Caco-2 (cell line): ENCODE measurements at regions not wholly inside any gene's neighbourhood (a gene's known extent, or its start where the extent isn't known, plus 50 kb on each side); places are given as distances from the start of the nearest gene placed in this dataset.

Experiments
- BruUV-seq: library from RNA; stranded (reverse); fragments of 400-500 nt; replicated peaks from 2 replicates; lab custom pipeline; 2021; lab: Mats Ljungman, UMichigan
- CTCF ChIA-PET: fragments of 300-600 bp; sonication (Branson Sonifier 250); formaldehyde crosslinking; loops from one replicate; lab custom pipeline; 2022; ENCODE audit warnings: antibody characterized with exemption; lab: Charles Lee
- POLR2A ChIA-PET: fragments of 300-600 bp; sonication (Branson Sonifier 250); formaldehyde crosslinking; loops from one replicate; lab custom pipeline; 2022; ENCODE audit warnings: antibody characterized with exemption; lab: Charles Lee
- DNase-seq, 2 experiments: peaks; one replicate each; pipeline versions ENCODE4 v3.0.0 to v3.0.0-alpha.2; 2020 to 2022
- H3K27me3 ChIP-seq: replicated peaks from 2 replicates; pipeline ENCODE4 v1.6.0; 2011; ENCODE audit warnings: low read length; ENCODE audit not compliant: control insufficient read depth, insufficient read depth
- H3K36me3 ChIP-seq: 2 replicates; pipeline ENCODE4 v1.5.1; 2011; ENCODE audit warnings: low read length; ENCODE audit not compliant: control insufficient read depth, insufficient read depth
- H3K4me1 ChIP-seq: fragments of 250-450 bp; sonication (Bioruptor Pico); 2 replicates; pipeline ENCODE4 v1.5.1; 2020; ENCODE audit warnings: mild to moderate bottlenecking
- H3K4me3 ChIP-seq: 2 replicates; pipeline ENCODE4 v1.5.1; 2011; ENCODE audit warnings: low read depth, mild to moderate bottlenecking, control low read depth, low read length
- H3K9me3 ChIP-seq: fragments of 250-450 bp; sonication (Bioruptor Pico); 2 replicates; pipeline ENCODE4 v1.5.1; 2020; ENCODE audit warnings: mild to moderate bottlenecking, moderate library complexity
- H3K27ac Mint-ChIP-seq: one replicate; pipeline ENCODE4 v1.8.0; 2022; ENCODE audit warnings: mixed read lengths; ENCODE audit not compliant: unreplicated experiment
- H3K27me3 Mint-ChIP-seq: one replicate; pipeline ENCODE4 v1.8.0; 2022; ENCODE audit warnings: mixed read lengths; ENCODE audit not compliant: insufficient read depth, unreplicated experiment
- H3K36me3 Mint-ChIP-seq: one replicate; pipeline ENCODE4 v1.8.0; 2022; ENCODE audit warnings: mild to moderate bottlenecking, mixed read lengths; ENCODE audit not compliant: insufficient read depth, unreplicated experiment
- H3K4me1 Mint-ChIP-seq: one replicate; pipeline ENCODE4 v1.8.0; 2022; ENCODE audit warnings: low read depth, mixed read lengths; ENCODE audit not compliant: unreplicated experiment
- H3K4me3 Mint-ChIP-seq: one replicate; pipeline ENCODE4 v1.8.0; 2022; ENCODE audit warnings: mild to moderate bottlenecking, moderate library complexity, mixed read lengths; ENCODE audit not compliant: unreplicated experiment
- H3K9me3 Mint-ChIP-seq: one replicate; pipeline ENCODE4 v1.8.0; 2022; ENCODE audit warnings: mixed read lengths; ENCODE audit not compliant: unreplicated experiment
- intact Hi-C: fragments of 100-400 bp; cut with micrococcal nuclease; formaldehyde crosslinking; loops from one replicate; pipeline ENCODE4 v1.10.0; 2022; ENCODE audit not compliant: unreplicated experiment
- TF ChIP-seq, protein P1 (sequence below), 2 experiments: fragments of 200-600 bp in 1 of 2; IDR thresholded peaks; 1 replicate in 1 of 2; 2 replicates in 1 of 2; pipeline versions ENCODE4 v1.5.1 to v1.8.0; 2011 to 2022; ENCODE audit warnings: antibody characterized with exemption in 1 of 2, control low read depth in 1 of 2, inconsistent platforms in 1 of 2, low read depth in 1 of 2, low read length in 1 of 2, mild to moderate bottlenecking in 1 of 2, moderate library complexity in 1 of 2; ENCODE audit not compliant: insufficient read depth in 1 of 2, severe bottlenecking in 1 of 2, unreplicated experiment in 1 of 2

DNA sequence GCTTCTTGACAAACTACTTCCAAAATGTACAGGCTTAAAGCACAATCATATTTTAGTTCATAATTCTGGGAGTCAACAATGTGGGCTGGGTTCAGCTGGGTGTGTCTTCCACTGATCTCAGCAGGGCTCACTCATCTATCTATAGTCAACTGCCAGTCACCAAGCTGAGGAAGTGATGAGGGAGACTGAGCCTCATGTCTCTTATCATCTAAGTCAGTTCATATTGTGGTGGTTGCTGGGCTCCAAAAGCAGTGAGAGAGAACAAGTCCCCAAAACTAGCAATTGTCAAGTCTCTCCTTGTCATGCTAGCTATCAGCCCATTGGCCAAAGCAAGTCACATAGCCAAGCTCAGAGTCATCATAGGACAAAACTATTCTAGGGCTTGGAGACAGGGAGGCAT is 465.9 kb upstream of the ARID1B start:
- Histone ChIP-seq H3K4me1 (no peaks in the 10 kb centered on the region), H3K27me3 (no peaks in the 10 kb centered on the region), H3K4me3 (no peak overlapping the region), H3K9me3 (no peaks in the 10 kb centered on the region), H3K36me3 (no peaks in the 10 kb centered on the region)
- Mint-ChIP-seq H3K27ac (no peak overlapping the region), H3K27me3 (peaks cover 8% of the 10 kb centered on the region), H3K36me3 (no peaks in the 10 kb centered on the region), H3K4me3 (no peak overlapping the region), H3K9me3 (peaks cover 14% of the 10 kb centered on the region), H3K4me1 (no peaks in the 10 kb centered on the region)
- TF ChIP-seq, protein P1, sequence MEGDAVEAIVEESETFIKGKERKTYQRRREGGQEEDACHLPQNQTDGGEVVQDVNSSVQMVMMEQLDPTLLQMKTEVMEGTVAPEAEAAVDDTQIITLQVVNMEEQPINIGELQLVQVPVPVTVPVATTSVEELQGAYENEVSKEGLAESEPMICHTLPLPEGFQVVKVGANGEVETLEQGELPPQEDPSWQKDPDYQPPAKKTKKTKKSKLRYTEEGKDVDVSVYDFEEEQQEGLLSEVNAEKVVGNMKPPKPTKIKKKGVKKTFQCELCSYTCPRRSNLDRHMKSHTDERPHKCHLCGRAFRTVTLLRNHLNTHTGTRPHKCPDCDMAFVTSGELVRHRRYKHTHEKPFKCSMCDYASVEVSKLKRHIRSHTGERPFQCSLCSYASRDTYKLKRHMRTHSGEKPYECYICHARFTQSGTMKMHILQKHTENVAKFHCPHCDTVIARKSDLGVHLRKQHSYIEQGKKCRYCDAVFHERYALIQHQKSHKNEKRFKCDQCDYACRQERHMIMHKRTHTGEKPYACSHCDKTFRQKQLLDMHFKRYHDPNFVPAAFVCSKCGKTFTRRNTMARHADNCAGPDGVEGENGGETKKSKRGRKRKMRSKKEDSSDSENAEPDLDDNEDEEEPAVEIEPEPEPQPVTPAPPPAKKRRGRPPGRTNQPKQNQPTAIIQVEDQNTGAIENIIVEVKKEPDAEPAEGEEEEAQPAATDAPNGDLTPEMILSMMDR (IDR thresholded peaks at IDR 0.05; ENCODE audit: insufficient read depth in 1 of 2, low read depth in 1 of 2, low read length in 1 of 2, severe bottlenecking in 1 of 2, unreplicated experiment in 1 of 2): no peak
- intact Hi-C loops: no loop called here
- ChIA-PET POLR2A (no interaction called here), CTCF (no interaction called here)
- BruUV-seq: no TSS peak
- no peak for DNase-seq

DNA sequence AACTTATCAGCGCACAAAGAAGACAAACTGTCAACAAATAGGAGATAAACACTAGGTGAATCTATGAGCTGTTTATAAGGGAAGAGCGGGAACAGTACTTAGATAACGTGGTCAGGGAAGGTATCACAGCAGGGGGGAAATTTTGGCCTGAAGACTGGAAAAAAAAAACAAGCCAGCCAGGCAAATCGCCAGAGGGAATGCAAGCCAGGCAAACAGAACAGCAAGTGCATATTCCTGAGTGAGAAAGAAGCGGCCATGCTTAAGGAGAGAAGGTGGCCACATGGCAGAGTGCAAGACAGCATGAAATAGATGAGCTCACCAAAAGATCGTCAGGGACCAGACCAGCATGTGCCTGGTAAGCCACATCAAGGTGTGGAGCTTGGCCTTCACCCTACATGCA is 466.5 kb upstream of the ARID1B start:
- TF ChIP-seq, protein P1 (IDR thresholded peaks at IDR 0.05; ENCODE audit: insufficient read depth in 1 of 2, low read depth in 1 of 2, low read length in 1 of 2, severe bottlenecking in 1 of 2, unreplicated experiment in 1 of 2): no peak
- no peak overlapping the region for H3K4me3 Mint-ChIP-seq
- H3K36me3 ChIP-seq: no peaks in the 10 kb centered on the region
- BruUV-seq: no TSS peak
- ChIA-PET CTCF (no interaction called here), POLR2A (no interaction called here)
- DNase-seq: no peak
- peaks cover 14% of the 10 kb centered on the region for H3K9me3 Mint-ChIP-seq
- no peak overlapping the region for H3K27ac Mint-ChIP-seq
- no peaks in the 10 kb centered on the region for H3K9me3 ChIP-seq
- no peaks in the 10 kb centered on the region for H3K4me1 ChIP-seq
- intact Hi-C loops: no loop called here
- H3K4me1 Mint-ChIP-seq: no peaks in the 10 kb centered on the region
- no peak overlapping the region for H3K4me3 ChIP-seq
- H3K27me3 ChIP-seq: no peaks in the 10 kb centered on the region
- peaks cover 8% of the 10 kb centered on the region for H3K27me3 Mint-ChIP-seq
- no peaks in the 10 kb centered on the region for H3K36me3 Mint-ChIP-seq

DNA sequence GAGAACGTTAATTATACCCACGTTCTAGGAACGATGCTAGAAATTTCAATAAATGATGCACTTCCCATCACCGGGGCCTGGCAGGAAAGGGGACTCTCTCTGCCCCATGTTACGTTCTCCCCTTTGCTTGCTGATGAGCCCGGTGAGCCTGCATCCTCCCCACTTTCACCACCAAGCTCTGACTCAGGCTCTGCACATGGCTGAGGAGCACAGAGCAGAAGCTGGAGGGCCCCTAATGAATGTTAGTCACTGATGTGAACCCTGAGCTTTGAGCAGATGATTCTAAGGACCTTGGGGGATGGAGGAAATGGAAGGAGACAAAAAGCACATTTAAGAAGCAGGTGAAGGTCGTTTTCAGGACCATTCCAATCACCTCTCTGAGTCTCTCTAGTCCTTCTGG is 468.2 kb upstream of the ARID1B start:
- Mint-ChIP-seq H3K27me3 (peaks cover 6% of the 10 kb centered on the region), H3K9me3 (peaks cover 10% of the 10 kb centered on the region), H3K36me3 (no peaks in the 10 kb centered on the region), H3K27ac (no peak overlapping the region), H3K4me3 (no peak overlapping the region), H3K4me1 (no peaks in the 10 kb centered on the region)
- POLR2A ChIA-PET: no interaction called here
- H3K4me1 ChIP-seq: no peaks in the 10 kb centered on the region
- BruUV-seq: no TSS peak
- intact Hi-C loops: no loop called here
- CTCF ChIA-PET: no interaction called here
- TF ChIP-seq, protein P1 (IDR thresholded peaks at IDR 0.05; ENCODE audit: insufficient read depth in 1 of 2, low read depth in 1 of 2, low read length in 1 of 2, severe bottlenecking in 1 of 2, unreplicated experiment in 1 of 2): no peak
- H3K9me3 ChIP-seq: no peaks in the 10 kb centered on the region
- no peaks in the 10 kb centered on the region for H3K27me3 ChIP-seq
- no peaks in the 10 kb centered on the region for H3K36me3 ChIP-seq
- H3K4me3 ChIP-seq: no peak overlapping the region
- no peak for DNase-seq
